SHP77 treated with DMSO at 0.1 percent for 48 hours (cell line): ENCODE measurements at regions not wholly inside any gene's neighbourhood (a gene's known extent, or its start where the extent isn't known, plus 50 kb on each side); places are given as distances from the start of the nearest gene placed in this dataset.

Experiments
- DNase-seq: peaks from one replicate; lab custom pipeline; 2025; lab: John Stamatoyannopoulos, UW

DNA sequence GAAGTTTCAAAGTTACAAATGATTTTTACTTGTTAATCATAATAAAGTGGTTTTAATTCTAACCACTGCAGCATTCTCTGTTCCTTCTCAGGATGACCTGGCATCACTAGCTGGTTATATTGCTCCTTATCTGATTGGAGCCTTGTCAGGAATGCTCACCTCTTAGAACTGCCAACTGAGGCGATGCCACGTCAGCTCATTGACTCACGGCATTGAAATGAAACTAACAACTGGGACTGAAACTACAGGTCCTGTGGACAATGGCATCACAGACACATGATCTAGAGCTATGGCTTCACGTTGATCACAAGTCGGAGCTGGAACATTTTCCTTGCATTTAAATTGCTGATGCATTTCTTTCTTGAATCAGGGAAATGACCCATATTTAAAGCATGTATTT lies 54.9 kb upstream of the MAP2 start:
- DNase-seq, result peak; percentile 38

DNA sequence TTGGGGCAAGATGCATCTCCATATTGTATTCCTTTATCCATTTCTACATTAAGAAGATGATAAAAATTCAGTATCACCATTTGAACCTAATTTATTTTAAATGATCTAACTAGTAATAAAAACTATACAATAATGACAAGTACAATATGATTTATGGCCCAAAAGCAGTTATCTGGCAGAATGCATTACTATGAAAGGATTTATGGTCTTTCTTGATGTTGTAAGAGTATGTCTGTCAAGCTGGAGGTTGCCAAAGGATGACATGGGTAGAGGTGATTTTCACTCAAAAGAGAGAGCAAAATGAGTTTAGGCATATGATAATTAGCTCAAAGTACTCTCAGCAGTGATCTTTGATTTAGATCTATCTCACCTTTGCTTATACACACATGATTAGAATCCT lies 54.2 kb upstream of the MAP2 start:
- DNase-seq, result no peak

DNA sequence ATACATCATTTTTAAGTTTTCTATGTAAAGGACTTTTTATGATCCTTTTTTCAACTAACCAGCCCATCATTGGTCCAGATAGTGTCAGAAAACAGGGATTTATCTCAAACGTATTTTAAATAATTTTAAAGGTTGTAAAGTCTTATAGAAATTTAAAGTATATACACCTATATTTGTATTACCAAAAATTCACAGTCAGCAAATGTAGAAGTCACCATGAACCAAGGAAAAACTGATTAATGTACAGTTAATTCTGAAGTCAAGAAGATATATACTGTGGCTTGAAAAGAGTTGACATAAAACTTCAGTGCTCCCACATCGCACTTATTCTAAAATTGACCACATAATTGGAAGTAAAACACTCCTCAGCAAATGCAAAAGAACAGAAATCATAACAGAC lies 52.4 kb upstream of the MAP2 start:
- DNase-seq, result no peak
